RWPE1 (cell line): ENCODE measurements at regions not wholly inside any gene's neighbourhood (a gene's known extent, or its start where the extent isn't known, plus 50 kb on each side); places are given as distances from the start of the nearest gene placed in this dataset.
"Not testable (repeated sequence)": the region's sequence is repeated elsewhere in the genome, so short reads cannot be mapped to it uniquely, and the experiment has no call there.

Experiments
- CTCF ChIA-PET: fragments of 350-600 bp; sonication (Branson Sonifier 250); formaldehyde crosslinking; extraction: SDS; loops from one replicate; lab custom pipeline; 2021; lab: Yijun Ruan, JAX
- POLR2A ChIA-PET: fragments of 400-600 bp; formaldehyde crosslinking; extraction: SDS; loops from one replicate; lab custom pipeline; 2020; ENCODE audit warnings: antibody characterized with exemption; ENCODE audit not compliant: low non-redundant PET; lab: Yijun Ruan, JAX
- DNase-seq: peaks from one replicate; pipeline ENCODE4 v3.0.0; 2012; ENCODE audit warnings: low spot score
- H3K27ac ChIP-seq: fragments of 450-650 bp; 2 replicates; pipeline ENCODE4 v1.5.1; 2017
- TF ChIP-seq, protein P1 (sequence below): fragments of 450-650 bp; conservative IDR thresholded peaks from 2 replicates; pipeline ENCODE4 v1.5.1; 2017; ENCODE audit warnings: low read depth, mild to moderate bottlenecking

DNA sequence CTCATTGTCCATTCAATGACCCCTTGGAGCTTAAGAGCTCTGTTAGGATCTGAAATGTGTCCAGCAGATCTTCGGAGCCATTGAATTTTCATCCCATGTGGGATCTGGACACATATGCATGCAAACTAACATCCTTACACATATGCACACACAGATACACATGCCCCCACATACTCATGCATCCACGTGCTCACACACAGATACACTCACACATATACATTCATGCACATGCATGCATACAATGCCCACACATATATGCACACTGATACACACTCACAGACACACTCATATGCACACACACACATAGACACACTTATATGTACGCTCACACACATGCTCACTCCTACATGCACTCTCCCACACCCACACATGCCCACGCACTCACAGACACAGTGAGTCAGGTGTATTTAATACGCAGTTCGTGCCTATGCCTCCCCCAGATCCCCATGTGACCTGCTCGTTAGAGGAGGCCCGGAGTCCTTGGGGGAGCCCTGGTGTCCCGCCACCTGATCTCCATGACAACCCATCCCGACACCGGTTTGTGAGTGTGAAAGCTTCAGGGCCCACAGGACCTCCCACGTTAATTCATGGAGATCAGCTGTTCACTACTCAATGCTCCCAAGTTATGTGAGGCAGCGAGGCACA is 121.9 kb upstream of the SULF2 start:
- CTCF ChIA-PET, result no interaction called here
- no peak for DNase-seq
- TF ChIP-seq, protein P1, sequence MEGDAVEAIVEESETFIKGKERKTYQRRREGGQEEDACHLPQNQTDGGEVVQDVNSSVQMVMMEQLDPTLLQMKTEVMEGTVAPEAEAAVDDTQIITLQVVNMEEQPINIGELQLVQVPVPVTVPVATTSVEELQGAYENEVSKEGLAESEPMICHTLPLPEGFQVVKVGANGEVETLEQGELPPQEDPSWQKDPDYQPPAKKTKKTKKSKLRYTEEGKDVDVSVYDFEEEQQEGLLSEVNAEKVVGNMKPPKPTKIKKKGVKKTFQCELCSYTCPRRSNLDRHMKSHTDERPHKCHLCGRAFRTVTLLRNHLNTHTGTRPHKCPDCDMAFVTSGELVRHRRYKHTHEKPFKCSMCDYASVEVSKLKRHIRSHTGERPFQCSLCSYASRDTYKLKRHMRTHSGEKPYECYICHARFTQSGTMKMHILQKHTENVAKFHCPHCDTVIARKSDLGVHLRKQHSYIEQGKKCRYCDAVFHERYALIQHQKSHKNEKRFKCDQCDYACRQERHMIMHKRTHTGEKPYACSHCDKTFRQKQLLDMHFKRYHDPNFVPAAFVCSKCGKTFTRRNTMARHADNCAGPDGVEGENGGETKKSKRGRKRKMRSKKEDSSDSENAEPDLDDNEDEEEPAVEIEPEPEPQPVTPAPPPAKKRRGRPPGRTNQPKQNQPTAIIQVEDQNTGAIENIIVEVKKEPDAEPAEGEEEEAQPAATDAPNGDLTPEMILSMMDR, result no peak
- POLR2A ChIA-PET, result no interaction called here
- peak overlapping the region; percentile 95 for H3K27ac ChIP-seq

GRCh38 chr20:47906348-47906660 is 121.0 kb upstream of the SULF2 start:
- ChIA-PET POLR2A (no interaction called here), CTCF (no interaction called here)
- no peak for DNase-seq
- H3K27ac ChIP-seq, result peak overlapping the region; percentile 43
- TF ChIP-seq, protein P1, result no peak

GRCh38 chr20:47905628-47906347 is 120.5 kb upstream of the SULF2 start:
- no peak for DNase-seq
- CTCF ChIA-PET, result no interaction called here
- peak overlapping the region; percentile 43 for H3K27ac ChIP-seq
- TF ChIP-seq, protein P1, result no peak
- POLR2A ChIA-PET, result no interaction called here

GRCh38 chr20:47903009-47903408 is 117.7 kb upstream of the SULF2 start:
- POLR2A ChIA-PET, DNase-seq, CTCF ChIA-PET: not testable (repeated sequence)
- H3K27ac ChIP-seq, result peak overlapping the region; percentile 35; the same call in 1 of the 2 replicates

DNA sequence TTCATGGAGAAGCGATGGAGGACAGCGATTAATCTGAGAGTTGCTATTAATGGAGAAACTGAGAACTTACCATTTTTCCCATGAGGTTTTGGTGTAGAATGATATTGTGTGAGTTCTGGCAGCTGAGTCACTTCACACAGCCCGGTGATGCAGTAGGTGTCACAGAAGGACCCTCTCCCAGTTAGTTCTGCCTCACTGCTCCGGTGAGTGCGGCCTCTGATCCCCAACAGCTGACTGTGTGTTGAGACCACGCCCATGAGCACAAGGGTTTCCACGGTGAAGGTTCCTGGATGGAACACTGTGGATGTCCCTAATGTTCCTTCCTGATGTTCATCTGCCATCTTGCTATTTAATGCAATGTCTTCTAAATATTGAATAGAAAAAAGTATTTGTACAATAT is 114.0 kb upstream of the SULF2 start:
- H3K27ac ChIP-seq, CTCF ChIA-PET, DNase-seq, POLR2A ChIA-PET: not testable (repeated sequence)

DNA sequence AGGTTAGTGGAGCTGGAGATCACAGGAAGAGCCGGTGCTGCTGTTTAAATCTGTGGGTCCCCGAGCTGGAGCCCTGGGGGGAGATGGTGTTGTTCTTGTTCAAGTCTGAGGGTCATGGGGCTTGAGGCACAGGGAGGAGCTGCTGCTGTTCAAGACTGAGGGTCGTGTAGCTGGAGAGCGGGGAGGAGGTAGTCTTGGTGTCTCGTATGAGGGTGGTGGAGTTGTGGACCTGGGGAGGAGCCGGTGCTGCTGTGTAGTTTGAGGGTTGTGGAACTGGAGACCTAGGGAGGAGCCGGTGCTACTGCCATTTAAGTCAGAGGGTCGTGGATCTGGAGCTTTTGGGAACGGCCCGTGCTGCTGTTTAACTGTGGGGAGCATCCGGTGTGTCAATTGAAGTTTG is 112.2 kb upstream of the SULF2 start:
- H3K27ac ChIP-seq, result peak overlapping the region; percentile 14
- ChIA-PET POLR2A (no interaction called here), CTCF (no interaction called here)
- TF ChIP-seq, protein P1, result no peak
- DNase-seq, result no peak

GRCh38 chr20:47892681-47893080 is 107.4 kb upstream of the SULF2 start:
- DNase-seq, CTCF ChIA-PET, POLR2A ChIA-PET: not testable (repeated sequence)
- H3K27ac ChIP-seq, result peak overlapping the region; percentile 99

- H3K27ac ChIP-seq, result peak overlapping the region; percentile 69
- POLR2A ChIA-PET, DNase-seq: not testable (repeated sequence)
- CTCF ChIA-PET, result interaction anchor here (0.7 kb wide), 1 partner anchor 13 kb away, joined by 3 read pairs; no protein-coding TSS in a partner anchor
Measured at GRCh38 chr20:47890708-47891107, 105.4 kb upstream of the SULF2 start.

GRCh38 chr20:47889751-47890150 is 104.5 kb upstream of the SULF2 start:
- CTCF ChIA-PET, POLR2A ChIA-PET, DNase-seq: not testable (repeated sequence)
- H3K27ac ChIP-seq, result peak overlapping the region; percentile 22
